IMR-90 (cell line): ENCODE measurements at regions not wholly inside any gene's neighbourhood (a gene's known extent, or its start where the extent isn't known, plus 50 kb on each side); places are given as distances from the start of the nearest gene placed in this dataset.

ENCODE experiments used
- ATAC-seq: fragments of 200-7000 bp; cut with Tn5 transposase; 2 replicates; pipeline ENCODE4 v1.9.1; 2020; ENCODE audit warnings: low read depth, mild to moderate bottlenecking, moderate library complexity
- BruUV-seq: library from RNA; stranded (reverse); fragments of 400-500 nt; replicated peaks from 2 replicates; lab custom pipeline; 2021; lab: Mats Ljungman, UMichigan
- CTCF ChIA-PET: fragments of 300-600 bp; formaldehyde crosslinking; extraction: SDS; loops from one replicate; lab custom pipeline; 2021; ENCODE audit warnings: antibody characterized with exemption; lab: Yijun Ruan, JAX
- POLR2A ChIA-PET: fragments of 300-600 bp; sonication (Branson Sonifier 250); formaldehyde crosslinking; loops from one replicate; lab custom pipeline; 2022; ENCODE audit warnings: antibody characterized with exemption; ENCODE audit not compliant: unreplicated experiment; lab: Charles Lee
- DNase-seq: peaks from one replicate; pipeline ENCODE4 v3.0.0; 2013
- H2AFZ ChIP-seq: replicated peaks from 2 replicates; pipeline ENCODE3; 2013; ENCODE audit warnings: low read length, mild to moderate bottlenecking; ENCODE audit not compliant: poor library complexity
- H2AK5ac ChIP-seq: 2 replicates; pipeline ENCODE4 v1.6.1; 2013; ENCODE audit warnings: low read depth, low read length, inconsistent platforms
- H2AK9ac ChIP-seq: replicated peaks from 2 replicates; pipeline ENCODE3; 2013; ENCODE audit warnings: mild to moderate bottlenecking, low read depth, low read length, moderate library complexity; ENCODE audit not compliant: poor library complexity
- H2BK120ac ChIP-seq: 2 replicates; pipeline ENCODE4 v1.6.1; 2013; ENCODE audit warnings: low read depth, low read length, inconsistent platforms
- H2BK15ac ChIP-seq: 3 replicates; pipeline ENCODE4 v1.6.1; 2013; ENCODE audit warnings: low read depth, low read length, inconsistent platforms
- H2BK20ac ChIP-seq: 2 replicates; pipeline ENCODE4 v1.6.1; 2013; ENCODE audit warnings: low read depth, mild to moderate bottlenecking, inconsistent platforms, low read length, moderate library complexity
- H2BK5ac ChIP-seq: 2 replicates; pipeline ENCODE4 v1.6.1; 2013; ENCODE audit warnings: mild to moderate bottlenecking, low read depth, low read length, inconsistent platforms; ENCODE audit not compliant: poor library complexity, severe bottlenecking
- H3K14ac ChIP-seq: replicated peaks from 2 replicates; pipeline ENCODE4 v1.6.1; 2013; ENCODE audit warnings: low read depth, low read length, inconsistent platforms
- H3K18ac ChIP-seq: 2 replicates; pipeline ENCODE4 v1.6.1; 2013; ENCODE audit warnings: low read depth, low read length, control low read depth
- H3K23ac ChIP-seq: 2 replicates; pipeline ENCODE4 v1.6.1; 2013; ENCODE audit warnings: low read depth, low read length, inconsistent platforms
- H3K27ac ChIP-seq: 2 replicates; pipeline ENCODE4 v1.5.1; 2013; ENCODE audit warnings: mild to moderate bottlenecking, control low read depth, low read length; ENCODE audit not compliant: insufficient read depth
- H3K27me3 ChIP-seq: 2 replicates; pipeline ENCODE4 v1.6.1; 2013; ENCODE audit warnings: low read length; ENCODE audit not compliant: control insufficient read depth, insufficient read depth
- H3K36me3 ChIP-seq: 2 replicates; pipeline ENCODE4 v1.6.1; 2013; ENCODE audit warnings: low read length, mixed read lengths; ENCODE audit not compliant: control insufficient read depth, insufficient read depth
- H3K4ac ChIP-seq: 2 replicates; pipeline ENCODE4 v1.6.1; 2013; ENCODE audit warnings: low read depth, low read length, inconsistent platforms
- H3K4me1 ChIP-seq: 2 replicates; pipeline ENCODE4 v1.6.1; 2013; ENCODE audit warnings: low read length, mixed read lengths; ENCODE audit not compliant: control insufficient read depth, insufficient read depth
- H3K4me2 ChIP-seq: 2 replicates; pipeline ENCODE4 v1.6.1; 2013; ENCODE audit warnings: low read depth, mild to moderate bottlenecking, control low read depth, low read length, moderate library complexity
- H3K4me3 ChIP-seq: 2 replicates; pipeline ENCODE4 v1.5.1; 2013; ENCODE audit warnings: low read depth, mild to moderate bottlenecking, control low read depth, low read length, moderate library complexity; ENCODE audit not compliant: insufficient read depth
- H3K56ac ChIP-seq: 2 replicates; pipeline ENCODE4 v1.6.1; 2013; ENCODE audit warnings: low read length, inconsistent platforms; ENCODE audit not compliant: insufficient read depth; ENCODE audit errors: extremely low read depth
- H3K79me1 ChIP-seq, 2 experiments: 2 replicates each; pipeline ENCODE4 v1.6.1; 2013; ENCODE audit warnings: low read length in 2 of 2, inconsistent platforms in 1 of 2, low read depth in 1 of 2
- H3K9ac ChIP-seq: 2 replicates; pipeline ENCODE4 v1.6.1; 2013; ENCODE audit warnings: low read depth, low read length, control low read depth
- H3K9me1 ChIP-seq: 2 replicates; pipeline ENCODE4 v1.6.1; 2013; ENCODE audit warnings: low read length, inconsistent platforms; ENCODE audit not compliant: insufficient read depth
- H3K9me3 ChIP-seq: 2 replicates; pipeline ENCODE4 v1.6.1; 2013; ENCODE audit warnings: low read length; ENCODE audit not compliant: control insufficient read depth, insufficient read depth
- H4K20me1 ChIP-seq: 2 replicates; pipeline ENCODE4 v1.6.1; 2013; ENCODE audit warnings: low read length, inconsistent platforms; ENCODE audit not compliant: insufficient read depth
- H4K5ac ChIP-seq: 2 replicates; pipeline ENCODE4 v1.6.1; 2013; ENCODE audit warnings: mild to moderate bottlenecking, low read depth, low read length, control low read depth
- H4K8ac ChIP-seq, 2 experiments: 2 replicates each; pipeline ENCODE4 v1.6.1; 2013; ENCODE audit warnings: low read depth in 2 of 2, low read length in 2 of 2, control low read depth in 1 of 2, inconsistent platforms in 1 of 2
- H4K91ac ChIP-seq: 2 replicates; pipeline ENCODE4 v1.6.1; 2013; ENCODE audit warnings: low read depth, low read length, inconsistent platforms; ENCODE audit not compliant: insufficient read depth
- CEBPB ChIP-seq: IDR thresholded peaks from 2 replicates; pipeline ENCODE4 v1.6.1; 2012; ENCODE audit warnings: low read depth, low read length, improper control_type of control experiment
- FOS ChIP-seq: fragments of 150-350 bp; IDR thresholded peaks from 2 replicates; pipeline ENCODE4 v1.6.1; 2016; ENCODE audit warnings: low read depth, low read length
- MAFK ChIP-seq: IDR thresholded peaks from 2 replicates; pipeline ENCODE4 v1.6.1; 2012; ENCODE audit warnings: low read depth, low read length, improper control_type of control experiment
- MAZ ChIP-seq: IDR thresholded peaks from 2 replicates; pipeline ENCODE4 v1.6.1; 2012; ENCODE audit warnings: low read depth, mild to moderate bottlenecking, low read length, improper control_type of control experiment, moderate library complexity, borderline replicate concordance
- NFE2L2 ChIP-seq: fragments of 150-350 bp; IDR thresholded peaks from 2 replicates; pipeline ENCODE4 v1.6.1; 2016; ENCODE audit warnings: low read depth, mild to moderate bottlenecking, low read length
- RFX5 ChIP-seq: IDR thresholded peaks from 2 replicates; pipeline ENCODE4 v1.8.0; 2012; ENCODE audit warnings: low read depth, mild to moderate bottlenecking, low read length, moderate library complexity
- SMC3 ChIP-seq: fragments of 150-350 bp; IDR thresholded peaks from 2 replicates; pipeline ENCODE4 v1.6.1; 2016; ENCODE audit warnings: low read depth, mild to moderate bottlenecking, antibody characterized with exemption, low read length, moderate library complexity
- WGBS, 2 experiments: methylation state at CpG; one replicate each; pipeline versions ENCODE4 v1.1.5 to v1.1.7; 2013; ENCODE audit warnings: missing lambda C conversion rate in 2 of 2; ENCODE audit not compliant: insufficient read length in 1 of 2; ENCODE audit errors: extremely low coverage in 2 of 2; 5-methylcytosine and 5-hydroxymethylcytosine counted together
- dilution Hi-C: fragments of 300-500 bp; cut with HindIII; formaldehyde crosslinking; loops from one replicate; pipeline ENCODE4 v1.14.3; 2018; ENCODE audit warnings: low sequenced_read_pairs; ENCODE audit not compliant: unreplicated experiment
- in situ Hi-C: fragments of 300-500 bp; cut with MboI; formaldehyde crosslinking; loops from 3 replicates; pipeline ENCODE4 v1.14.3; 2019; ENCODE audit warnings: low sequenced_read_pairs, inconsistent platforms, mixed read lengths
- intact Hi-C: fragments of 100-400 bp; cut with micrococcal nuclease; formaldehyde crosslinking; loops from 2 replicates; pipeline ENCODE4 v1.10.0; 2022
- TF ChIP-seq, protein P1 (sequence below): fragments of 150-350 bp; IDR thresholded peaks from 2 replicates; pipeline ENCODE4 v1.6.1; 2016; ENCODE audit warnings: low read depth, mild to moderate bottlenecking, low read length, moderate library complexity, borderline replicate concordance

DNA sequence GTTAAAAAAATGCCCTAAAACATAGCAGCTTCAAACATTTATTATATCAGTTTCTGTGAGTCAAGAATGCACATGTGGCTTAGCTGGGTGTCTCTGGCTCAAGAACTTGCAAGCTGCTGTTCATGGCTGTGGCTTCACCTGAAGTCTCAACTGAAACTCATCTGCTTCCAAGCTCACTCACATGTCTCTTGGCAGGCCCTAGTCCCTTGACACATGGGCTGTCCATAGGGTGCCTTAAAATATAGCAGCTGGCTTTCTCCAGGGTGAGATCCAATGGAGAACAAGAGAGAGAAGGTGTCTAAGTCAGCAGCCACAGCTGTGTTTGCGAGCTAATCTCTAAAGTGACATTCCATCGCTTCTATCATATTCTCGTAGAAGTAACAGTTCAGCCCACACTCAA is 152.8 kb downstream of the DSEL start:
- Histone ChIP-seq H4K20me1 (no peaks in the 10 kb centered on the region), H2AFZ (no peak overlapping the region), H3K9ac (no peak overlapping the region), H3K36me3 (no peaks in the 10 kb centered on the region), H2AK5ac (no peak overlapping the region), H2BK15ac (no peak overlapping the region), H3K79me1 (no peaks in the 10 kb centered on the region), H3K4me3 (no peak overlapping the region), H3K9me1 (0 out of 2 replicates have a peak, but pooled peaks cover 3% of the 10 kb centered on the region), H3K27ac (no peak overlapping the region), H2BK120ac (peak overlapping the region; percentile 19; the same call in 1 of the 2 replicates), H2BK20ac (peak overlapping the region; percentile 5; the same call in 1 of the 2 replicates), H3K56ac (no peak overlapping the region), H3K18ac (no peak overlapping the region), H3K9me3 (no peaks in the 10 kb centered on the region), H2AK9ac (no peak overlapping the region), H2BK5ac (no peak overlapping the region), H4K8ac (no peak overlapping the region), H4K91ac (no peak overlapping the region), H3K4ac (no peak overlapping the region), H4K5ac (no peak overlapping the region), H3K23ac (0 out of 2 replicates have a peak overlapping the region, but pooled peaks have one; percentile 10), H3K4me1 (peaks cover 3% of the 10 kb centered on the region; the same call in 1 of the 2 replicates), H3K27me3 (no peaks in the 10 kb centered on the region), H3K14ac (no peak overlapping the region), H3K4me2 (no peak overlapping the region)
- CTCF ChIA-PET, result no interaction called here
- no peak for DNase-seq
- POLR2A ChIA-PET, result interaction anchor here (0.9 kb wide), 1 partner anchor 150 kb away, joined by 9 read pairs; no protein-coding TSS in a partner anchor
- TF ChIP-seq, protein P1, sequence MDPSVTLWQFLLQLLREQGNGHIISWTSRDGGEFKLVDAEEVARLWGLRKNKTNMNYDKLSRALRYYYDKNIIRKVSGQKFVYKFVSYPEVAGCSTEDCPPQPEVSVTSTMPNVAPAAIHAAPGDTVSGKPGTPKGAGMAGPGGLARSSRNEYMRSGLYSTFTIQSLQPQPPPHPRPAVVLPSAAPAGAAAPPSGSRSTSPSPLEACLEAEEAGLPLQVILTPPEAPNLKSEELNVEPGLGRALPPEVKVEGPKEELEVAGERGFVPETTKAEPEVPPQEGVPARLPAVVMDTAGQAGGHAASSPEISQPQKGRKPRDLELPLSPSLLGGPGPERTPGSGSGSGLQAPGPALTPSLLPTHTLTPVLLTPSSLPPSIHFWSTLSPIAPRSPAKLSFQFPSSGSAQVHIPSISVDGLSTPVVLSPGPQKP, result no peak
- TF ChIP-seq FOS (no peak), MAZ (no peak), CEBPB (no peak), SMC3 (no peak), NFE2L2 (no peak), RFX5 (no peak), MAFK (no peak)
- BruUV-seq, result no TSS peak
- intact Hi-C loops (loop anchor here (5.0 to 10.0 kb wide), 2 partner anchors 99 to 146 kb away; no protein-coding TSS in a partner anchor), in situ Hi-C loops (no loop called here), dilution Hi-C loops (no loop called here)
- no peak for ATAC-seq
- WGBS, 2 experiments, result no CpG with 5 or more reads among the region's 3 CpGs
